Type B pancreatic cell (in vitro differentiated cells): ENCODE measurements at regions not wholly inside any gene's neighbourhood (a gene's known extent, or its start where the extent isn't known, plus 50 kb on each side); places are given as distances from the start of the nearest gene placed in this dataset.

Experiments
- DNase-seq: peaks from one replicate; pipeline ENCODE4 v3.0.0; 2021; ENCODE audit warnings: mixed read lengths; ENCODE audit not compliant: unreplicated experiment; ENCODE audit errors: extremely low spot score
- H3K27ac Mint-ChIP-seq: 2 replicates; pipeline ENCODE4 v1.8.0; 2021; ENCODE audit warnings: mild to moderate bottlenecking, mixed read lengths
- H3K27me3 Mint-ChIP-seq: 2 replicates; pipeline ENCODE4 v1.8.0; 2021; ENCODE audit warnings: mixed read lengths
- H3K36me3 Mint-ChIP-seq: 2 replicates; pipeline ENCODE4 v1.8.0; 2021; ENCODE audit warnings: mixed read lengths
- H3K4me1 Mint-ChIP-seq: one replicate; pipeline ENCODE4 v1.8.0; 2021; ENCODE audit warnings: mixed read lengths; ENCODE audit not compliant: unreplicated experiment
- H3K4me3 Mint-ChIP-seq: 2 replicates; pipeline ENCODE4 v1.8.0; 2021; ENCODE audit warnings: mild to moderate bottlenecking, mixed read lengths
- H3K9me3 Mint-ChIP-seq: 2 replicates; pipeline ENCODE4 v1.8.0; 2021; ENCODE audit warnings: mixed read lengths
- CTCF ChIP-seq: fragments of 200-600 bp; sonication (generic); conservative IDR thresholded peaks from 2 replicates; pipeline ENCODE4 v1.5.0; 2021; ENCODE audit warnings: antibody characterized with exemption, mild to moderate bottlenecking

GRCh38 chr4:71277353-71277752 lies 61.5 kb upstream of the SLC4A4 start:
- H3K9me3 Mint-ChIP-seq = no peaks in the 10 kb centered on the region
- H3K4me3 Mint-ChIP-seq = no peak overlapping the region
- no peaks in the 10 kb centered on the region for H3K27me3 Mint-ChIP-seq
- no peak overlapping the region for H3K27ac Mint-ChIP-seq
- peaks cover 3% of the 10 kb centered on the region for H3K4me1 Mint-ChIP-seq
- no peak for DNase-seq
- no peaks in the 10 kb centered on the region for H3K36me3 Mint-ChIP-seq
- no peak for TF ChIP-seq CTCF

- Mint-ChIP-seq H3K4me3 (no peak overlapping the region), H3K27ac (no peak overlapping the region), H3K36me3 (no peaks in the 10 kb centered on the region)
These were observed 55.1 kb upstream of the SLC4A4 start for GRCh38 chr4:71283642-71284257.

DNA sequence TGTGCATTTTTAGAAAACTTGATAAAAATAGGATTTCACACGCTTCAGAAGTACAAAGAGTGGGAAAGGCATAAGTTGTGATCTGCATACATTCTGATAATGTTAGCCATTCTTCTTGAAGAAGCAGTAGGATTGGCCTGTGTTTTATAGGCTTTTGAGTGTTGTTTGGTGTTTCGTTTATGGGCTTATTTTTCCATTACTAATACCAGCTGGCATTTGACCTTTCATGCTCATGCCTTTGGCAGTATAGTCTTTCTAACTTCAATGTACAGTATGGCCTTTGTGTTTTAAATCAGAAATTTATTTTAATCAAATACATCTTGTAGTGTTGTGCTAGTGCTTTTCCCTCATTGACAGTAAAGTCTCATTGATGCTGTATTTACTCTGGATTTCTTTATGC lies 51.5 kb upstream of the SLC4A4 start:
- Mint-ChIP-seq H3K36me3 (no peaks in the 10 kb centered on the region), H3K9me3 (no peaks in the 10 kb centered on the region), H3K27ac (no peak overlapping the region), H3K4me3 (no peak overlapping the region), H3K4me1 (peaks cover 26% of the 10 kb centered on the region), H3K27me3 (no peaks in the 10 kb centered on the region)
- DNase-seq = no peak
- TF ChIP-seq CTCF = no peak

More at GRCh38 chr4:71283642-71284257, 55.1 kb upstream of the SLC4A4 start:
- Mint-ChIP-seq H3K4me1 (peaks cover 16% of the 10 kb centered on the region), H3K9me3 (no peaks in the 10 kb centered on the region), H3K27me3 (no peaks in the 10 kb centered on the region)
- no peak for TF ChIP-seq CTCF
- DNase-seq = no peak

DNA sequence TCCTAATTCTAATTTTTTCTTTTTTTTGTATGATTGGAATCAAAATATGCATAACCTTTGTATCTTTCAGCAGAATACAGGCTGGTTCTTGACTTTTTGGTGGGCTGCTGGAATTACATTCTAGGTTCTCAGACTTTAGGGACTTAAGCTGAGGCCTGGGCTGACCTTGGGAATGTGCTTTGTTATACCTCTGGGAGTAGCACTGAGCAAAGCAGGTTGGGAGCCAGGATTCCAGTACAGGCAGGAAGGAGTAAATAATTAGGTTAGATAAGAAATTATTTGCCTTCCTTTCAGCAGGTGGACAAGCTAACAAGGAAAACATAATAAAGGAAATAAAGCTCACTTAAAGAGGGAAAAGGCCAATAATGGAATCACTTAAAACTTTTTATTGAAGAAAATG lies 49.9 kb upstream of the SLC4A4 start:
- H3K27ac Mint-ChIP-seq = no peak overlapping the region
- no peaks in the 10 kb centered on the region for H3K27me3 Mint-ChIP-seq
- no peak for TF ChIP-seq CTCF
- DNase-seq = no peak
- no peaks in the 10 kb centered on the region for H3K9me3 Mint-ChIP-seq
- H3K4me1 Mint-ChIP-seq = peaks cover 16% of the 10 kb centered on the region
- H3K4me3 Mint-ChIP-seq = no peak overlapping the region
- no peaks in the 10 kb centered on the region for H3K36me3 Mint-ChIP-seq
